ENCODE measurements at regions not wholly inside any gene's neighbourhood (a gene's known extent, or its start where the extent isn't known, plus 50 kb on each side); places are given as distances from the start of the nearest gene placed in this dataset.

- TF ChIP-seq, protein P1, sequence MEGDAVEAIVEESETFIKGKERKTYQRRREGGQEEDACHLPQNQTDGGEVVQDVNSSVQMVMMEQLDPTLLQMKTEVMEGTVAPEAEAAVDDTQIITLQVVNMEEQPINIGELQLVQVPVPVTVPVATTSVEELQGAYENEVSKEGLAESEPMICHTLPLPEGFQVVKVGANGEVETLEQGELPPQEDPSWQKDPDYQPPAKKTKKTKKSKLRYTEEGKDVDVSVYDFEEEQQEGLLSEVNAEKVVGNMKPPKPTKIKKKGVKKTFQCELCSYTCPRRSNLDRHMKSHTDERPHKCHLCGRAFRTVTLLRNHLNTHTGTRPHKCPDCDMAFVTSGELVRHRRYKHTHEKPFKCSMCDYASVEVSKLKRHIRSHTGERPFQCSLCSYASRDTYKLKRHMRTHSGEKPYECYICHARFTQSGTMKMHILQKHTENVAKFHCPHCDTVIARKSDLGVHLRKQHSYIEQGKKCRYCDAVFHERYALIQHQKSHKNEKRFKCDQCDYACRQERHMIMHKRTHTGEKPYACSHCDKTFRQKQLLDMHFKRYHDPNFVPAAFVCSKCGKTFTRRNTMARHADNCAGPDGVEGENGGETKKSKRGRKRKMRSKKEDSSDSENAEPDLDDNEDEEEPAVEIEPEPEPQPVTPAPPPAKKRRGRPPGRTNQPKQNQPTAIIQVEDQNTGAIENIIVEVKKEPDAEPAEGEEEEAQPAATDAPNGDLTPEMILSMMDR (IDR thresholded peaks at IDR 0.05): no peak
- TF ChIP-seq POLR2A (IDR thresholded peaks at IDR 0.05; ENCODE audit: low read depth) (no peak), POLR2AphosphoS5 (IDR thresholded peaks at IDR 0.05) (no peak), EP300 (IDR thresholded peaks at IDR 0.05) (no peak)
Observed at GRCh38 chr1:80656641-80657040, 1144.1 kb upstream of the ADGRL2 start.
